Natural killer cell treated with Interleukin-12 subunit alpha and Interleukin-12 subunit beta and Interleukin-15 and Interleukin-18, amount 100 ng/mL, for 72 hours (primary cell): ENCODE measurements at regions not wholly inside any gene's neighbourhood (a gene's known extent, or its start where the extent isn't known, plus 50 kb on each side); places are given as distances from the start of the nearest gene placed in this dataset.

Source experiments
- ATAC-seq, 2 donors: fragments of 150-1000 bp; cut with Tn5 transposase in 1 of 2; sonication (Bioruptor Pico), chemical (Tn5 transposase) in 1 of 2; 2 replicates each; pipeline ENCODE4 v1.10.0; 2021
- DNase-seq: peaks from one replicate; pipeline ENCODE4 v3.0.0; 2022; ENCODE audit warnings: low spot score
- H3K27ac Mint-ChIP-seq, 2 donors: 1 replicate in 1 of 2; 2 replicates in 1 of 2; pipeline ENCODE4 v1.8.0; 2022; ENCODE audit warnings: mixed read lengths in 2 of 2, mild to moderate bottlenecking in 1 of 2, moderate library complexity in 1 of 2
- H3K27me3 Mint-ChIP-seq, 2 donors: 1 replicate in 1 of 2; 2 replicates in 1 of 2; pipeline ENCODE4 v1.8.0; 2022; ENCODE audit warnings: mixed read lengths in 2 of 2
- H3K36me3 Mint-ChIP-seq: one replicate; pipeline ENCODE4 v1.8.0; 2022; ENCODE audit warnings: mixed read lengths
- H3K4me1 Mint-ChIP-seq, 2 donors: 1 replicate in 1 of 2; 2 replicates in 1 of 2; pipeline ENCODE4 v1.8.0; 2022; ENCODE audit warnings: low read depth in 2 of 2, mixed read lengths in 2 of 2, mild to moderate bottlenecking in 1 of 2
- H3K4me3 Mint-ChIP-seq: one replicate; pipeline ENCODE4 v1.8.0; 2022; ENCODE audit warnings: mixed read lengths
- H3K9me3 Mint-ChIP-seq: 2 replicates; pipeline ENCODE4 v1.8.0; 2022; ENCODE audit warnings: mixed read lengths

DNA sequence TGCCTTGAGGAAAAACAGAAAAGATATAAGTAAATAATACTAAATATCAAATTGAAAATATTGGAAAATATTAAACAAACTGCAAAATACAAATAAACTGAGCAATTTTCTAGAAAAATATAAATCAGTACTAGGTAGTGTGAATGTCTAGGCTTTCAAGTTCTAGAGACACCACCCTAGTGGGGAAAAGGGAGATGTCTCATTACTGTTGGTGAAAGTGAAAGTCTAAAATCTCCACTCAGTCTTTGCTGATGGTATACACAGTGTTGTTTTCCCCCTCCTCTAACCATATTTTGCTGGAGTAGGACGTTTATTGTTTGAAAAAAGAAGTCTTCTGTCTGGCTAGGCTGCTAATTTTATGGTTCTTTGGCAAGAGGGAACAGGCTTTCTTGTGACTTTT lies 1368.9 kb downstream of the OTOL1 start:
- Mint-ChIP-seq H3K4me3 (no peak overlapping the region), H3K27me3 (no peaks in the 10 kb centered on the region), H3K27ac (no peak overlapping the region), H3K36me3 (peaks cover 2% of the 10 kb centered on the region), H3K4me1 (no peaks in the 10 kb centered on the region), H3K9me3 (peaks cover 7% of the 10 kb centered on the region)
- no peak for ATAC-seq
- DNase-seq: no peak

DNA sequence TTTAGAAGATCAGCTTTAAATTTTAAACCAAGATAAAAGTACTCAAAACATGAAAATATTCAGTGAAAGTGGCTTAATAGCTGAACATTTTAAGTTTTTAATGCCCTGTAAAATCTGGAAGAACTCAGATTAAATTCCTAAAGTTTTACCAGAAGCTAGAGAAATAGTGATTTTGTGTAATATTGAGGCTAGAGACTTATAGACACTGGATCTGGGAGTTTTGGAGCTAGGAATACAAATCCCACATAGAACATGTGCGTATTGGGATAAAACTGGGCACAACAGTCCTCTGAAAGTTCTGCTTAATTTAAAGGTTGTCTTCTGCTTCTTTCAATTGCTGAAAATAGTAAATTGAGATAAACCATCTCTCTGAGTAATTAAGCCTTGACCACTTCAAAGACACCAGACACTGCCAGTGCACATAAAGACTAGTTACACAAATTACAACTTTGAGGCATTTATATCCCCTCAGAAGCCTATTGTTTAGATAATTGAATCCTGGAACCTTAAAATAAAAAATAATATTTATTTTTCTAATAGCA lies 1382.5 kb downstream of the OTOL1 start:
- Mint-ChIP-seq H3K27ac (no peak overlapping the region), H3K27me3 (no peaks in the 10 kb centered on the region), H3K4me3 (no peak overlapping the region), H3K9me3 (peaks cover 2% of the 10 kb centered on the region), H3K36me3 (no peaks in the 10 kb centered on the region), H3K4me1 (no peaks in the 10 kb centered on the region)
- no peak for DNase-seq
- ATAC-seq: no peak

DNA sequence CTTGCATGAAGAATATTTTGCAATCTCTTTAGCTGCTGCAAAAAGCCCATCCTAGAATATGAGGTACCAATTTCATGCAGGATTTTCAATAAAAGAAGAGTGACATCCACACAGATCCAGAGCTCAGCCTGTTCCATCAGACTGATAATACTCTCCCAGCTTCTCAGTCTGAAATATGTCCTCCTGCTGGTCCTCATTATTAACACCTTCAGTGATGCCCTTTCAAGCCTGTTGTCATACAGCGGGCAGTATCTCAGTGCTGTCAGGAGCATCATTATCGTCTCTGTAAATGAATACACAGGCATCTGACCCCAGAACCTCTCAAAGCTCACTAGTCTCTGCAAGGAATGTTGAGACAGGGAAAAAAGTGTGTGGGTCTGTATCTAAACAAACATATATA lies 1387.8 kb downstream of the OTOL1 start:
- DNase-seq (no peak), ATAC-seq (no peak)
- no peaks in the 10 kb centered on the region for H3K4me1 Mint-ChIP-seq
- no peaks in the 10 kb centered on the region for H3K27me3 Mint-ChIP-seq
- no peak overlapping the region for H3K27ac Mint-ChIP-seq
- peaks cover 2% of the 10 kb centered on the region for H3K9me3 Mint-ChIP-seq
- no peak overlapping the region for H3K4me3 Mint-ChIP-seq
- no peaks in the 10 kb centered on the region for H3K36me3 Mint-ChIP-seq

DNA sequence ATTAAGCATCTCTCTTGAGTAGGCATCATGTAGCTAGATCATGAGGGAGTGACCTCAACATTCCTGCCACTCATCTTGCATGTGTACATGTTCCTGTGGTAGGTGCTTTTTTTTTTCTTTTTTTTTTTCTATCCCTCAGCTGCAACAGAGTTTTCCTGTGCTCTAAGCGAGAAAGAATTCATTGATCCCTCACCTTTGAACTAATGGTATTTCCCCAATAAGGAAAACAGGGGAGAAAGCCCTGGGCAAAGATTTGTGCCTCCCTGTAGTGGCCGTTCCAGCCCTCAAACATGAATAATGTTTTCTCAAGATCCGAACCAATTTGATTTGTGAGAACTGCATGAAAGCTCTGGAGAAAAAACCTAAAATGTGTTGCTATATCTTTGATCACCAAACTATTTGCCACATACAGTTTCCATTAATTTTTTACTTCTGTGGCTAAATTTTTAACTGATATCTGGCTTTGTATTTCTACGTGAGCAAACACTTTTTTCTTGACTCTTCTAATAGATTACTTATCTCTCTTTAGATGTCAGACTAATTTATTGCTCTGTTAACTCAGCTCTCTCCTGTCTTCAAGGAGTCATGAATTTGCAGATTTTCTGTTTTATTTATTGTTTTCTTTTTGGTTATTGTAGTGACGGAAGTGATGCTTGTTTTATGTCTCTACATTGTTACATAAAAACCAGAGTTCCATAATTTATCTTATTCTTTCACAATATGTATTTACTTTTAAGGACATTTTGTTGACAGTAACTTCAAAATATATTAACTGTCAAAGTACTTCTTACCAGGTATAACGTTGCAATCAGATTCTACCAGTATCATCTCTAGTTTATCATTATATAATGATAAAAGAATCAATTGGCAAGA lies 1396.5 kb downstream of the OTOL1 start:
- DNase-seq (no peak), ATAC-seq (no peak)
- H3K27ac Mint-ChIP-seq: no peak overlapping the region
- H3K36me3 Mint-ChIP-seq: no peaks in the 10 kb centered on the region
- H3K27me3 Mint-ChIP-seq: no peaks in the 10 kb centered on the region
- no peak overlapping the region for H3K4me3 Mint-ChIP-seq
- H3K4me1 Mint-ChIP-seq: no peaks in the 10 kb centered on the region
- H3K9me3 Mint-ChIP-seq: no peaks in the 10 kb centered on the region

DNA sequence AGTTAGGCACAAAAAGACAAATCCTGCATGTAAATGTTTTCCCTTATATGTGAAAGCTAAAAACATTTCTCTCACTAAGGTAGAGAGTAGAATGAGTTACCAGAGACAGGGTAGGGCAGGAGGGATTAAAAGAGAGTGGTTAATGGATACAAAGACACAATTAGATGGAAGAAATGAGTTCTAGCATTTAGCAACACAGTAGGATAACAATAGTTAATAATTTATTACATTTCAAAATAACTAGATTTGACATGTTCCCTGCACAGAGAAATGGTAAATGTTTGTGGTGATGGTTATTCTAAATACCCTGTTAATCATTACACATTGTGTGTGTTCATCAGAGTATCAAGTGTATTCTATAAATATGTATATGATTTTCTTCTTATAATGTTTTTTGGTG lies 1400.7 kb downstream of the OTOL1 start:
- Mint-ChIP-seq H3K27ac (no peak overlapping the region), H3K27me3 (no peaks in the 10 kb centered on the region), H3K4me1 (no peaks in the 10 kb centered on the region), H3K9me3 (no peaks in the 10 kb centered on the region), H3K4me3 (no peak overlapping the region), H3K36me3 (no peaks in the 10 kb centered on the region)
- ATAC-seq (no peak), DNase-seq (no peak)

DNA sequence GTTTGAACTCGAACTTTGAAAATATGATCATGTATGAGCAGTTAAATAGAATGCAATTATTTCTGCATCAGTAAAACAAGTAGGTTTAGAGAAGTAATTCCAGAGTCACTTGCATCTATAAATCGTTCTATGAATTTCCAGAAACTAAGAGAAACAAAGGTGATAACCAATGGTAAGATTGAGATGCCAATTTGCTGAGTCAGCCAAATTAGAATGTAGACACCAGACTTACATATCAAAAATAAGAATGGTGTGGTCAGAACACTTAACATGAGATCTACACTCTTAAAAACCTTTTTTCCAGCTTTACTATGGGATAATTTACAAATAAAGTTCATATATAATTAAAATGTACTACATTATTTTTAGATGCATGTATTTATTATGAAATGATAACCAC lies 1435.9 kb downstream of the OTOL1 start:
- no peaks in the 10 kb centered on the region for H3K27me3 Mint-ChIP-seq
- H3K4me3 Mint-ChIP-seq: no peak overlapping the region
- ATAC-seq (no peak), DNase-seq (no peak)
- no peak overlapping the region for H3K27ac Mint-ChIP-seq
- no peaks in the 10 kb centered on the region for H3K4me1 Mint-ChIP-seq
- peaks cover 11% of the 10 kb centered on the region for H3K9me3 Mint-ChIP-seq
- H3K36me3 Mint-ChIP-seq: peaks cover 11% of the 10 kb centered on the region

DNA sequence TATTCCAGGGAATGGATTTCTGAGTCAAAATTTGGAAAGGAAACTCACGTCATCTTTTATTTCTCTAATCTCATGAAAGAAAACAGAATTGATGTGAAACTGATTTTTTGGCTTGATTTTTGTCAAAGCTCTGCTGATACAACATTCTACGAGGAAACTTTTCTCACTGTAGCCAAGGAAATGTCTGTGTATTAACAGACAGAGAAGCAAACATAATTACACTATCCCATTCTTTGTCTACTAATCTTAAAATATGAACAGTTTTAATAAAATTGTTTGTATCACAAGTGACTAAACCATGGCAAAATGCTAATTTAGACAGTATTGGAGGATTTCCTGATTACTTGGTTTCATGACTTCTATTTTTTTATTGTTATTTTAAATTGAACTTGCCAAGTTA lies 1437.0 kb downstream of the OTOL1 start:
- Mint-ChIP-seq H3K27me3 (no peaks in the 10 kb centered on the region), H3K27ac (no peak overlapping the region), H3K4me1 (no peaks in the 10 kb centered on the region), H3K9me3 (peaks cover 11% of the 10 kb centered on the region), H3K36me3 (peaks cover 11% of the 10 kb centered on the region), H3K4me3 (no peak overlapping the region)
- ATAC-seq: no peak
- no peak for DNase-seq

DNA sequence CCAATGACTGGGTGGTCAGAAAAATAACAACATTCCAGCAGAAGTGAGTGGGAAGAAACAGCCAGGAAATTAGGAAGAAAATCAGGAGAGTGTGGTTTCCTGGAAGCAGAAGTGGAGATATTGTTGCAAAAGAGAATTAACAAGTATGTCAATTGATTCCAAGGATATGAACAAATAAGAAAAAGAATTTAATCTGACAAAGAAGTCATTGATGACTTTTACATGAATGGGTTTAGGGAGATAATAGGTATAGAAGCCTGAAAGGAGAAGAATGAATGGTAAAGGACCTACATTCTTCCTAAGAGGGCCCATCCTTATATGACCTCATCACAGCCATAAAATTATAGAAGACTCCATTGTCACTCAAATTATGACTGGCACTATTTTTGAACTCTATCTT lies 1440.1 kb downstream of the OTOL1 start:
- Mint-ChIP-seq H3K36me3 (peaks cover 14% of the 10 kb centered on the region), H3K27ac (no peak overlapping the region), H3K9me3 (peaks cover 17% of the 10 kb centered on the region), H3K27me3 (no peaks in the 10 kb centered on the region), H3K4me1 (no peaks in the 10 kb centered on the region), H3K4me3 (no peak overlapping the region)
- ATAC-seq (no peak), DNase-seq (no peak)

DNA sequence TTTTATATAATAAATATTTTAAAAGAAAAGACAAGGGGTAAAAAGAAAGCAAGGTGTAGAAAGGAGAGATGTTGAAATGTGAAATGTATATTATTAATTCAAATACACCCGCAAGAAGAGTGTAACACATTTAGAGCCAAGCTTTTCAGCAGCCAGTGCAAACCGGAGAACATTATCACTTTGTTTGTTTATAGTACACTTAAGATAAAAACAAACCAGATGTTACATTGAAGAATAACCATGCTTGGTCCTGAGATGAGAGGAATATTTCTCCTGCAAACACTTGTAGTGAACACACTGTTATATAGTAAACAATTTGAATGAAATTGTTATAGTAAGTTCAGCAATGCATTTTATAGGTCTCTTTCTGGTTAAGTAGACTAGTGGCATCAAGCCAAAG lies 1441.5 kb downstream of the OTOL1 start:
- Mint-ChIP-seq H3K36me3 (peaks cover 11% of the 10 kb centered on the region), H3K4me1 (no peaks in the 10 kb centered on the region), H3K4me3 (no peak overlapping the region), H3K9me3 (peaks cover 14% of the 10 kb centered on the region), H3K27ac (no peak overlapping the region), H3K27me3 (no peaks in the 10 kb centered on the region)
- DNase-seq (no peak), ATAC-seq (no peak)

DNA sequence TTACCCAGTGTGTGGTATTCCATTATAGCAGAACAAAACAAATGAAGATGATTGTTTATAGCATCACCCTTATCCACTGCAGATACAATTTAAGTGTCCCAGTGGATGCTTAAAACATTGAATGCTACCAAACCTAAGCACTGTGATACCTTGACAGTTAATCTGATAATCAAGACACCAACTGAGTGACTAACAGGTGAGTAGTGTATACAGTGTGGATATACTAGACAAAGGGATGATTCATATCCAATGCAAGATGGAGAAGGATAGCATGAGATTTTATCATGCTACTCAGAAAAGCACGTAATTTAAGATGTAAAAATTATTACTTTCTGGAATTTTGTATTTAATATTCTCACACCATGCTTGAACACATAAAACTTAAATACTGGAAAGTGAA lies 1449.0 kb downstream of the OTOL1 start:
- Mint-ChIP-seq H3K36me3 (peaks cover 5% of the 10 kb centered on the region), H3K9me3 (peaks cover 21% of the 10 kb centered on the region), H3K27me3 (no peaks in the 10 kb centered on the region), H3K27ac (no peak overlapping the region), H3K4me1 (no peaks in the 10 kb centered on the region), H3K4me3 (no peak overlapping the region)
- DNase-seq (no peak), ATAC-seq (no peak)

DNA sequence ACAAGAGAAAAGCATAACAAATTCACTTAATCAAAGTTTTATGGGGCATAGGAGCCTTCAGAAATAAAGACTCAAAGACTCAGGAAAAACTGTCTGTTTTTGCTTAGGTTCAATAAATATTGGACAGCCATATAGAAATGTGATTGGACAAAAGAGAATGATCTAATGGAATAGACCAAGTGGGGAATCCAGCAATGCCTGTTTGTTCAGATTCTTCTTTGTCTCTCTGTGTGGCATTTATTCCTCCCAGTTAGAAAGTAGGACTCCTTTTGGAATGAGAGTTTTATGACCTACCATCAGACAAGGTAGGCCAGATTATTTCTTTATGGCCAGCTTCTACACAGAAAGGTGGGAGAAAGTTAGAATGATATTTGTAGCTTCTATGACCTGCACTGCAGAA lies 1460.1 kb downstream of the OTOL1 start:
- Mint-ChIP-seq H3K36me3 (no peaks in the 10 kb centered on the region), H3K9me3 (peaks cover 22% of the 10 kb centered on the region), H3K4me3 (no peak overlapping the region), H3K27me3 (no peaks in the 10 kb centered on the region), H3K4me1 (no peaks in the 10 kb centered on the region), H3K27ac (no peak overlapping the region)
- ATAC-seq (no peak), DNase-seq (no peak)

DNA sequence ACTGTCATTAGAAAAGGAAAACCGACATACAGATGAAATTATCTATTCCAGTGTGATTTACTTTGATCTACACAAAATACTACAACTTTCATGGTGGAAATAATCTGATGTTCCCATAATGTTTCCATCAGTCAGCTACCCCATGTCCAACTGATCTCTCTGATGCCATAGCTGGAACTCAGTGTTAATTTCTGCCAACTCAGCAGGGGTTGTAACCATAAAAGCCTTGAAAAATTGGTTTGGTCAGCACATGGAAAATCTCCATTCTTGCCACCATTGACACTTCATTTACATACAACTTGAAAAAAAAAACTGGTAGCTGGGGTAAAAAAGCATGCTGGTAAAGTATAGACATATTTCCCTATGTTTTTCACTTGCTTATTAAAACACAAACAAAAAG lies 1463.7 kb downstream of the OTOL1 start:
- Mint-ChIP-seq H3K36me3 (no peaks in the 10 kb centered on the region), H3K4me1 (no peaks in the 10 kb centered on the region), H3K9me3 (peaks cover 16% of the 10 kb centered on the region), H3K27ac (no peak overlapping the region), H3K4me3 (no peak overlapping the region), H3K27me3 (no peaks in the 10 kb centered on the region)
- no peak for DNase-seq
- ATAC-seq: no peak

DNA sequence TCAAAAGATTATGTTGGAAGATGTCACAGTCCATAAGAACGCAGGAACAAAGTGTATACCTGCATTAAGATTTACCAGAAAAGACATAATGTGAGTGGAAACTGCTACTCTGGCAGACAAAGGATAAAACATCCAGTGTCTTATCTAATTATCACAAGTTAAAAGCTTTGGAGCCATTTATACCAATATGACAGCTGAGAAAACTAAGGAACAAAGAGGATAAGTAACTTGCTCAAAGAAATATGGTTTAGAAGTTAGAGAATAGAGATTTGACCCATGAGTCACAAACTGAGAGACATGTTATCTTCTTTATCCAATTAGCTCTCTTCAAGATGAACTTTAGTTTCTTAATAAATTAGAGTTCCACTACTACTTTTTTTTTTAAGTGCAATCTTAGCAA lies 1473.7 kb downstream of the OTOL1 start:
- DNase-seq (no peak), ATAC-seq (no peak)
- Mint-ChIP-seq H3K9me3 (peaks cover 23% of the 10 kb centered on the region), H3K4me1 (no peaks in the 10 kb centered on the region), H3K4me3 (no peak overlapping the region), H3K36me3 (peaks cover 9% of the 10 kb centered on the region), H3K27ac (no peak overlapping the region), H3K27me3 (no peaks in the 10 kb centered on the region)

DNA sequence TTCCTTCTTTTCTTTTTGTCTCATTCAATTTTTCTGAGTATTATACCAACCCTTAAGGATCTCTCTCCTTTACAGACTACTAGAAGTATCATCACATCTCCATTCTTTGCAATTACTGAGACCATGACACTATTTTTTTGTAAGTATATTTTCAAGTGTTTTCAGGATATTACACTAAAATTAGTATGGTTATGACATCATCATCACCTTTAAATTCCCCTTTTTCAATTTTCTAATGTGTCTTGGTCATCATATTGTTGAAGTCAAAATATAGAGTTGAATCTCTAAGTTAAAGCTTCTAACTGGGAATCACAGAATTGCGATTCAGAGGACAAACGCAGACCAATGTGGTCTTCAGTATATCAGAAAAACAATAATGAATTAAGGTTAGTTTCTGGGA lies 1475.1 kb downstream of the OTOL1 start:
- Mint-ChIP-seq H3K4me1 (no peaks in the 10 kb centered on the region), H3K27me3 (no peaks in the 10 kb centered on the region), H3K36me3 (peaks cover 5% of the 10 kb centered on the region), H3K9me3 (peaks cover 17% of the 10 kb centered on the region), H3K4me3 (no peak overlapping the region), H3K27ac (no peak overlapping the region)
- no peak for DNase-seq
- no peak for ATAC-seq
